SU-DHL-6 (cell line): ENCODE measurements at regions not wholly inside any gene's neighbourhood (a gene's known extent, or its start where the extent isn't known, plus 50 kb on each side); places are given as distances from the start of the nearest gene placed in this dataset.

Source experiments
- H2AFZ ChIP-seq: fragments of 200-600 bp; sonication (generic); 2 replicates; pipeline ENCODE4 v1.6.1; 2014; ENCODE audit warnings: low read depth, mild to moderate bottlenecking, moderate library complexity, mixed read lengths, antibody characterized with exemption, low read length; ENCODE audit not compliant: severe bottlenecking
- H3F3A ChIP-seq: fragments of 200-600 bp; shearing (Covaris generic); 2 replicates; pipeline ENCODE4 v1.6.0; 2016; ENCODE audit warnings: antibody characterized with exemption, mild to moderate bottlenecking; ENCODE audit not compliant: insufficient read depth
- H3K27ac ChIP-seq: fragments of 200-600 bp; sonication (generic); 2 replicates; pipeline ENCODE4 v1.5.1; 2016; ENCODE audit warnings: low read depth, mild to moderate bottlenecking, low read length, moderate library complexity, mixed read lengths
- H3K27me3 ChIP-seq: fragments of 200-600 bp; sonication (generic), shearing (Covaris generic); 2 replicates; pipeline ENCODE4 v1.6.0; 2014; ENCODE audit warnings: mild to moderate bottlenecking, low read length
- H3K36me3 ChIP-seq: fragments of 200-600 bp; sonication (generic); 2 replicates; pipeline ENCODE4 v1.6.1; 2014; ENCODE audit warnings: mild to moderate bottlenecking, low read length, mixed read lengths
- H3K4me2 ChIP-seq: fragments of 300-600, 200-600 bp; shearing (Covaris generic), sonication (generic); 2 replicates; pipeline ENCODE4 v1.6.0; 2014; ENCODE audit warnings: low read length, low read depth, mild to moderate bottlenecking; ENCODE audit not compliant: poor library complexity, severe bottlenecking
- H3K4me3 ChIP-seq: fragments of 200-600 bp; sonication (generic); 2 replicates; pipeline ENCODE4 v1.5.1; 2014; ENCODE audit warnings: antibody characterized with exemption, low read length, mild to moderate bottlenecking, mixed read lengths; ENCODE audit not compliant: insufficient read depth, poor library complexity, severe bottlenecking
- H3K79me2 ChIP-seq: fragments of 200-600 bp; sonication (generic); 2 replicates; pipeline ENCODE4 v1.6.1; 2014; ENCODE audit warnings: mild to moderate bottlenecking, low read length, moderate library complexity; ENCODE audit not compliant: insufficient read depth
- H3K9ac ChIP-seq: fragments of 200-600 bp; sonication (generic); 2 replicates; pipeline ENCODE4 v1.7.0; 2014; ENCODE audit warnings: mild to moderate bottlenecking, low read length
- H3K9me2 ChIP-seq: fragments of 200-600 bp; sonication (generic); replicated peaks from 2 replicates; pipeline ENCODE4 v1.6.1; 2014; ENCODE audit warnings: low read length; ENCODE audit not compliant: insufficient read depth
- H3K9me3 ChIP-seq: fragments of 200-600 bp; sonication (generic); 2 replicates; pipeline ENCODE4 v1.6.1; 2014; ENCODE audit warnings: low read length, mixed read lengths; ENCODE audit not compliant: insufficient read depth
- H4K20me1 ChIP-seq: fragments of 200-600 bp; sonication (generic); 2 replicates; pipeline ENCODE4 v1.6.1; 2014; ENCODE audit warnings: low read depth, mild to moderate bottlenecking, antibody characterized with exemption, low read length, moderate library complexity, mixed read lengths
- CTCF ChIP-seq: fragments of 200-600 bp; sonication (generic); IDR thresholded peaks from one replicate; pipeline ENCODE4 v1.5.1; 2017; ENCODE audit warnings: antibody characterized with exemption, mild to moderate bottlenecking, low read length, moderate library complexity; ENCODE audit not compliant: insufficient read depth, poor library complexity, severe bottlenecking
- EZH2phosphoT487 ChIP-seq: fragments of 200-600 bp; sonication (generic), shearing (Covaris generic); conservative IDR thresholded peaks from 2 replicates; pipeline ENCODE4 v1.6.1; 2018; ENCODE audit warnings: mild to moderate bottlenecking, antibody characterized with exemption, low read length, moderate library complexity, mixed read lengths

GRCh38 chr4:159779716-159780115 lies 676.8 kb downstream of the RAPGEF2 start:
- H3K9ac ChIP-seq: no peak overlapping the region
- TF ChIP-seq CTCF (no peak), EZH2phosphoT487 (no peak)
- no peak overlapping the region for H3K4me2 ChIP-seq
- no peaks in the 10 kb centered on the region for H3K27me3 ChIP-seq
- no peaks in the 10 kb centered on the region for H3K36me3 ChIP-seq
- no peaks in the 10 kb centered on the region for H3K9me2 ChIP-seq
- no peaks in the 10 kb centered on the region for H3K79me2 ChIP-seq
- H2AFZ ChIP-seq: no peak overlapping the region
- H3K27ac ChIP-seq: no peak overlapping the region
- no peaks in the 10 kb centered on the region for H3F3A ChIP-seq
- no peaks in the 10 kb centered on the region for H3K9me3 ChIP-seq
- H4K20me1 ChIP-seq: no peaks in the 10 kb centered on the region
- H3K4me3 ChIP-seq: no peak overlapping the region

GRCh38 chr4:159780196-159780922 lies 677.5 kb downstream of the RAPGEF2 start:
- no peak overlapping the region for H3K4me2 ChIP-seq
- H2AFZ ChIP-seq: no peak overlapping the region
- no peaks in the 10 kb centered on the region for H4K20me1 ChIP-seq

GRCh38 chr4:159787901-159788300 lies 685.0 kb downstream of the RAPGEF2 start:
- H3K4me2 ChIP-seq: no peak overlapping the region

More at GRCh38 chr4:159780196-159780922, 677.5 kb downstream of the RAPGEF2 start:
- no peak overlapping the region for H3K9ac ChIP-seq
- H3F3A ChIP-seq: no peaks in the 10 kb centered on the region
- no peaks in the 10 kb centered on the region for H3K9me2 ChIP-seq
- no peaks in the 10 kb centered on the region for H3K27me3 ChIP-seq
- no peak overlapping the region for H3K4me3 ChIP-seq
- H3K9me3 ChIP-seq: no peaks in the 10 kb centered on the region
- H3K27ac ChIP-seq: no peak overlapping the region
- H3K36me3 ChIP-seq: no peaks in the 10 kb centered on the region
- no peaks in the 10 kb centered on the region for H3K79me2 ChIP-seq
- TF ChIP-seq EZH2phosphoT487: no peak
- TF ChIP-seq CTCF: no peak

More at GRCh38 chr4:159787901-159788300, 685.0 kb downstream of the RAPGEF2 start:
- Histone ChIP-seq H3K36me3 (no peaks in the 10 kb centered on the region), H3K4me3 (no peak overlapping the region), H4K20me1 (no peaks in the 10 kb centered on the region), H2AFZ (no peak overlapping the region), H3K9me3 (no peaks in the 10 kb centered on the region), H3K79me2 (no peaks in the 10 kb centered on the region), H3K9ac (no peak overlapping the region), H3K27ac (no peak overlapping the region), H3F3A (no peaks in the 10 kb centered on the region), H3K27me3 (no peaks in the 10 kb centered on the region), H3K9me2 (no peaks in the 10 kb centered on the region)
- TF ChIP-seq CTCF: no peak
- TF ChIP-seq EZH2phosphoT487: no peak
